Prostate gland (tissue), 2 donors: ENCODE measurements at regions not wholly inside any gene's neighbourhood (a gene's known extent, or its start where the extent isn't known, plus 50 kb on each side); places are given as distances from the start of the nearest gene placed in this dataset.
A peak's percentile ranks its signal among the peaks of the same experiment; 100 is the strongest.

ENCODE experiments used
- POLR2A ChIP-seq: fragments of 450-650 bp; IDR thresholded peaks from one replicate; pipeline ENCODE4 v1.6.1; 2016; ENCODE audit warnings: antibody characterized with exemption, mild to moderate bottlenecking
- POLR2AphosphoS5 ChIP-seq: sonication (generic); formaldehyde crosslinking; IDR thresholded peaks from one replicate; pipeline ENCODE4 v1.6.1; 2017; ENCODE audit warnings: antibody characterized with exemption
- TF ChIP-seq, protein P1 (sequence below), 4 experiments: fragments of 200-600 bp in 2 of 4; fragments of 450-650 bp in 2 of 4; sonication (generic) in 2 of 4; IDR thresholded peaks; 1 replicate in 3 of 4; 2 replicates in 1 of 4; pipeline ENCODE4 v1.5.1; 2016 to 2019; ENCODE audit warnings: antibody characterized with exemption in 4 of 4, mild to moderate bottlenecking in 2 of 4, moderate library complexity in 2 of 4

DNA sequence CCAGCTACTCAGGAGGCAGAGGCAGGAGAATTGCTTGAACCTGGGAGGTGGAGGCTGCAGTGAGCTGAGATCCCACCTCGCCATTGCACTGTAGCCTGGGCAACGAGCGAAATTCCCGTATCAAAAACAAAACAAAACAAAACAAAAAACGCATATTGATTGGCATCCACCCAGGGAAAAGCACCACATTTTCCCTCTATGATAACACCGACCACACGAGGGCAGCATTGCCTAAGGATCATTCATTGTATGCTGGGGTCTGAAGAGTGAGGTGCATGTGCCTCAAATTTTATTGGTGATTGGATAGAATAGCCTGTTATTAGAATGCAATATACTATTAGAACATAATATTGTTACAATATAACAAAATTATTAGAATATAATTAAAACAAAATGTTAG lies 433.1 kb upstream of the AMELY start:
- TF ChIP-seq POLR2AphosphoS5 (peak; percentile 6), POLR2A (no peak)
- TF ChIP-seq, protein P1, sequence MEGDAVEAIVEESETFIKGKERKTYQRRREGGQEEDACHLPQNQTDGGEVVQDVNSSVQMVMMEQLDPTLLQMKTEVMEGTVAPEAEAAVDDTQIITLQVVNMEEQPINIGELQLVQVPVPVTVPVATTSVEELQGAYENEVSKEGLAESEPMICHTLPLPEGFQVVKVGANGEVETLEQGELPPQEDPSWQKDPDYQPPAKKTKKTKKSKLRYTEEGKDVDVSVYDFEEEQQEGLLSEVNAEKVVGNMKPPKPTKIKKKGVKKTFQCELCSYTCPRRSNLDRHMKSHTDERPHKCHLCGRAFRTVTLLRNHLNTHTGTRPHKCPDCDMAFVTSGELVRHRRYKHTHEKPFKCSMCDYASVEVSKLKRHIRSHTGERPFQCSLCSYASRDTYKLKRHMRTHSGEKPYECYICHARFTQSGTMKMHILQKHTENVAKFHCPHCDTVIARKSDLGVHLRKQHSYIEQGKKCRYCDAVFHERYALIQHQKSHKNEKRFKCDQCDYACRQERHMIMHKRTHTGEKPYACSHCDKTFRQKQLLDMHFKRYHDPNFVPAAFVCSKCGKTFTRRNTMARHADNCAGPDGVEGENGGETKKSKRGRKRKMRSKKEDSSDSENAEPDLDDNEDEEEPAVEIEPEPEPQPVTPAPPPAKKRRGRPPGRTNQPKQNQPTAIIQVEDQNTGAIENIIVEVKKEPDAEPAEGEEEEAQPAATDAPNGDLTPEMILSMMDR (IDR thresholded peaks at IDR 0.05) = peak; percentile 14 to 66 (median 60)
